Thyroid gland (tissue), 4 donors: ENCODE measurements at regions not wholly inside any gene's neighbourhood (a gene's known extent, or its start where the extent isn't known, plus 50 kb on each side); places are given as distances from the start of the nearest gene placed in this dataset.

Source experiments
- CTCF ChIP-seq, 6 experiments: fragments of 200-600 bp in 3 of 6; fragments of 450-650 bp in 3 of 6; sonication (generic) in 3 of 6; IDR thresholded peaks; one replicate each; pipeline ENCODE4 v1.5.1; 2016 to 2019; ENCODE audit warnings: antibody characterized with exemption in 6 of 6, mild to moderate bottlenecking in 2 of 6, inconsistent platforms in 1 of 6, moderate library complexity in 1 of 6
- POLR2A ChIP-seq, 2 donors: fragments of 450-650 bp; IDR thresholded peaks; one replicate each; pipeline ENCODE4 v1.6.1; 2017; ENCODE audit warnings: antibody characterized with exemption in 2 of 2, mild to moderate bottlenecking in 2 of 2, moderate library complexity in 1 of 2

DNA sequence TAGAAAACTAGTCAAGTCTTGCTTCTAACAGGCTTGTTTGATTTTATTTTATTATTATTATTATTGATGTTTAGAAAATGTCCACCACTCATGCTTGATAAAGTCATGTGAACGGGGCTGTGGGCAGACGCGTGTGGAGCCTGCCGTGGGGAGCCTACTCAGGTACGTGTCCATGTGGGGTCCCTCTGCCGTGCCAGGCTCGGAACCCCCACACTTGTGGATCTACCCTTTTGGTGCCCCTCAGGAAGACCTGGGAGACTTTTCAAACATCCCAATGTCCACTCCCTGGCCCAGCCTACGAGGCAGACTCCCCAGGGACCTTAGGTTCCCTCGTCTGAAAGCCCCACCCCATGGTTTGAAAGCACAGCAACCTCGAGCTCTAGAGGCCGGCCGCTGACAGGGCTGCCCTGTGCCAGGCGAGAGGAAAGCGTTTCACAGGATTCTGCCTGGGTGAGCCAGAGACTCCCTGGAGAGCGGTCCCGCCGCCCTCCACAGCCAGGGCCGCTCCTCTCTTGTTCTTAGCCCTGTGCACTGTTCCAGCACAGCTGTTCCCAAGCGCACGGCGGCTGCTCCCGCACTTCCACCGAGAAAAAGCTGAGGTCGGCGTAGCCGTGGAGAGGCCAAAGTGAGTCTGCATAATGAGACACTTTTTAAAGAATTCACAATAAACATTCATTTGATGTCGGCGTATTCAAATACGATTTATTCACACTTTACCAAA is 249.7 kb downstream of the TTLL2 start:
- TF ChIP-seq CTCF (IDR thresholded peaks at IDR 0.05) (no peak), POLR2A (IDR thresholded peaks at IDR 0.05) (no peak)
